Osteocyte (in vitro differentiated cells): ENCODE measurements at regions not wholly inside any gene's neighbourhood (a gene's known extent, or its start where the extent isn't known, plus 50 kb on each side); places are given as distances from the start of the nearest gene placed in this dataset.

Experiments
- DNase-seq: peaks from one replicate; pipeline ENCODE4 v3.0.0; 2021; ENCODE audit warnings: mixed read lengths; ENCODE audit not compliant: unreplicated experiment; ENCODE audit errors: extremely low spot score
- H3K27ac Mint-ChIP-seq: one replicate; pipeline ENCODE4 v1.8.0; 2021; ENCODE audit warnings: mild to moderate bottlenecking, mixed read lengths; ENCODE audit not compliant: unreplicated experiment
- H3K27me3 Mint-ChIP-seq: one replicate; pipeline ENCODE4 v1.8.0; 2021; ENCODE audit warnings: mixed read lengths; ENCODE audit not compliant: unreplicated experiment
- H3K36me3 Mint-ChIP-seq: one replicate; pipeline ENCODE4 v1.8.0; 2021; ENCODE audit warnings: mixed read lengths; ENCODE audit not compliant: unreplicated experiment
- H3K4me1 Mint-ChIP-seq: one replicate; pipeline ENCODE4 v1.8.0; 2021; ENCODE audit warnings: mixed read lengths; ENCODE audit not compliant: unreplicated experiment
- H3K4me3 Mint-ChIP-seq: one replicate; pipeline ENCODE4 v1.8.0; 2021; ENCODE audit warnings: mild to moderate bottlenecking, moderate library complexity, mixed read lengths; ENCODE audit not compliant: unreplicated experiment
- H3K9me3 Mint-ChIP-seq: one replicate; pipeline ENCODE4 v1.8.0; 2021; ENCODE audit warnings: mixed read lengths; ENCODE audit not compliant: unreplicated experiment
- CTCF ChIP-seq: fragments of 200-600 bp; sonication (generic); IDR thresholded peaks from 2 replicates; pipeline ENCODE4 v1.5.0; 2021; ENCODE audit warnings: antibody characterized with exemption, mild to moderate bottlenecking, moderate library complexity

- DNase-seq = no peak
- H3K9me3 Mint-ChIP-seq = no peaks in the 10 kb centered on the region
- H3K4me3 Mint-ChIP-seq = no peak overlapping the region
- no peaks in the 10 kb centered on the region for H3K4me1 Mint-ChIP-seq
- H3K27ac Mint-ChIP-seq = no peak overlapping the region
- no peaks in the 10 kb centered on the region for H3K36me3 Mint-ChIP-seq
- TF ChIP-seq CTCF = no peak
- peaks cover 53% of the 10 kb centered on the region for H3K27me3 Mint-ChIP-seq
Measured at GRCh38 chr7:42729053-42729765, 182.7 kb downstream of the C7orf25 start.

GRCh38 chr7:42727451-42727850 is 184.4 kb downstream of the C7orf25 start:
- Mint-ChIP-seq H3K9me3 (no peaks in the 10 kb centered on the region), H3K4me3 (no peak overlapping the region), H3K4me1 (no peaks in the 10 kb centered on the region), H3K36me3 (no peaks in the 10 kb centered on the region), H3K27me3 (peaks cover 41% of the 10 kb centered on the region), H3K27ac (no peak overlapping the region)
- no peak for TF ChIP-seq CTCF
- DNase-seq = no peak

GRCh38 chr7:42726066-42726785 is 185.6 kb downstream of the C7orf25 start:
- no peak overlapping the region for H3K27ac Mint-ChIP-seq
- H3K4me1 Mint-ChIP-seq = peaks cover 6% of the 10 kb centered on the region
- no peaks in the 10 kb centered on the region for H3K9me3 Mint-ChIP-seq
- DNase-seq = no peak
- H3K27me3 Mint-ChIP-seq = peaks cover 44% of the 10 kb centered on the region
- TF ChIP-seq CTCF = no peak
- H3K4me3 Mint-ChIP-seq = no peak overlapping the region
- no peaks in the 10 kb centered on the region for H3K36me3 Mint-ChIP-seq

GRCh38 chr7:42722716-42723115 is 189.2 kb downstream of the C7orf25 start:
- no peak for TF ChIP-seq CTCF
- no peak for DNase-seq
- H3K4me1 Mint-ChIP-seq = peaks cover 11% of the 10 kb centered on the region
- H3K4me3 Mint-ChIP-seq = no peak overlapping the region
- no peaks in the 10 kb centered on the region for H3K36me3 Mint-ChIP-seq
- H3K9me3 Mint-ChIP-seq = no peaks in the 10 kb centered on the region
- peaks cover 50% of the 10 kb centered on the region for H3K27me3 Mint-ChIP-seq
- no peak overlapping the region for H3K27ac Mint-ChIP-seq

GRCh38 chr7:42722198-42722597 is 189.7 kb downstream of the C7orf25 start:
- no peaks in the 10 kb centered on the region for H3K36me3 Mint-ChIP-seq
- peaks cover 49% of the 10 kb centered on the region for H3K27me3 Mint-ChIP-seq
- TF ChIP-seq CTCF = no peak
- no peak overlapping the region for H3K4me3 Mint-ChIP-seq
- no peak for DNase-seq
- peaks cover 11% of the 10 kb centered on the region for H3K4me1 Mint-ChIP-seq
- H3K27ac Mint-ChIP-seq = no peak overlapping the region
- no peaks in the 10 kb centered on the region for H3K9me3 Mint-ChIP-seq
